GM13977 (cell line): ENCODE measurements at regions not wholly inside any gene's neighbourhood (a gene's known extent, or its start where the extent isn't known, plus 50 kb on each side); places are given as distances from the start of the nearest gene placed in this dataset.

Source experiments
- DNase-seq: peaks from one replicate; pipeline ENCODE4 v3.0.0; 2012; ENCODE audit warnings: low spot score
- in situ Hi-C: fragments of 300-500 bp; cut with MboI; formaldehyde crosslinking; loops from one replicate; pipeline ENCODE4 v1.12.0; 2022; ENCODE audit warnings: low sequenced_read_pairs, low pct_unique_long_range_greater_than_20kb, mixed read lengths, inconsistent platforms; ENCODE audit not compliant: unreplicated experiment
- TF ChIP-seq, protein P1 (sequence below): IDR thresholded peaks from 2 replicates; pipeline ENCODE4 v1.5.1; 2012; ENCODE audit warnings: mild to moderate bottlenecking, control low read depth; ENCODE audit not compliant: insufficient read depth; ENCODE audit errors: extremely low read depth, missing control alignments

DNA sequence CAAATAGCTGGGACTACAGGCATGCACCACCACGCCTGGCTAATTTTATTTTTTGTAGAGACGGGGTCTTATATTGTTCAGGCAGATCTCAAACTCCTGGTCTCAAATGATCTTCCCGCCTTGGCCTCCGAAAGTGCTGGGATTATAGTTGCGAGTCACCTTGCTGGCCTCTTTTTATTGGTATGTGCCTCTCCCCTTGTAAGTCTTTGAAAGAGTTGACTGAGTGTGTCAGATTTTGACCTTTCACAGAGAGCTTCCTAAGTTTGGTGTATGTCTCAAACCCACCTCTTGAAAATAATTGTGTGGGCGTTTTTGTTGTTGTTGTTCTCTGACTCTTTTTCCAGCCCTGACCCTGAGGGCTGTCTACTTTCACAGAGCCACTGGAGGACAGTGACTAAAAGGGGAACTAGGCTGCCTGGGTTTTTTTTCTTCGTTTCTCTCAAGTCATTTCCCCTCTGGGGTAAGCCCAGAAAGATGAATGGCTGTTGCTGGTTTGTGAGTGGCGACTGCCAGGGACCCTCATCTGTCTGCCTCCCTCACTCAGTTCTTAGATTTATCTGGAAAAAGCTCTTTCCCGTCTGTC lies 262.8 kb downstream of the ZEB1 start:
- TF ChIP-seq, protein P1, sequence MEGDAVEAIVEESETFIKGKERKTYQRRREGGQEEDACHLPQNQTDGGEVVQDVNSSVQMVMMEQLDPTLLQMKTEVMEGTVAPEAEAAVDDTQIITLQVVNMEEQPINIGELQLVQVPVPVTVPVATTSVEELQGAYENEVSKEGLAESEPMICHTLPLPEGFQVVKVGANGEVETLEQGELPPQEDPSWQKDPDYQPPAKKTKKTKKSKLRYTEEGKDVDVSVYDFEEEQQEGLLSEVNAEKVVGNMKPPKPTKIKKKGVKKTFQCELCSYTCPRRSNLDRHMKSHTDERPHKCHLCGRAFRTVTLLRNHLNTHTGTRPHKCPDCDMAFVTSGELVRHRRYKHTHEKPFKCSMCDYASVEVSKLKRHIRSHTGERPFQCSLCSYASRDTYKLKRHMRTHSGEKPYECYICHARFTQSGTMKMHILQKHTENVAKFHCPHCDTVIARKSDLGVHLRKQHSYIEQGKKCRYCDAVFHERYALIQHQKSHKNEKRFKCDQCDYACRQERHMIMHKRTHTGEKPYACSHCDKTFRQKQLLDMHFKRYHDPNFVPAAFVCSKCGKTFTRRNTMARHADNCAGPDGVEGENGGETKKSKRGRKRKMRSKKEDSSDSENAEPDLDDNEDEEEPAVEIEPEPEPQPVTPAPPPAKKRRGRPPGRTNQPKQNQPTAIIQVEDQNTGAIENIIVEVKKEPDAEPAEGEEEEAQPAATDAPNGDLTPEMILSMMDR, result no peak
- in situ Hi-C loops, result no loop called here
- peak; percentile 74 for DNase-seq

DNA sequence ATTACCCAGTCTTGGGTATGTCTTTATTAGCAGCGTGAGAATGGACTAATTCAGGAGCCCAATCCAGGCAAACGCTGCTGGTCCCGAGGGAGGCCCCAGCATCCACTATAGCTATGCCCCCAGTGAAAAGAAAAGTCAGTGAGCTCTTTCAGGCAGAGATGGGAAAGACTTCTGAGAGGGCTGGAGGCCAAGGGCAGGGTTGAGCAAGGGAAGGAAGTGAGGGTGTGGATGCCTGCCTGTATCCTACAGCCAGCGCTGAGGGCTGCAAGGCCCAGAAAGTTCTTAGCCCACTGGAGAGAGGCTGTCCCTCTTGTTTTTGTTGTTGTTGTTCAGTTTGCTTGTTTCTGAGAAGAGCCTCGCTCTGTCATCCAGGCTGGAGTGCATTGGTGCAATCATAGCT lies 261.6 kb downstream of the ZEB1 start:
- in situ Hi-C loops, result no loop called here
- no peak for DNase-seq
- TF ChIP-seq, protein P1, result no peak
